GM21529 (cell line): ENCODE measurements at regions not wholly inside any gene's neighbourhood (a gene's known extent, or its start where the extent isn't known, plus 50 kb on each side); places are given as distances from the start of the nearest gene placed in this dataset.

Experiments
- ATAC-seq: cut with Tn5 transposase; IDR thresholded peaks from one replicate; pipeline ENCODE4 v1.9.1; 2021; ENCODE audit not compliant: unreplicated experiment

GRCh38 chr3:193780397-193780796 lies 187.4 kb downstream of the OPA1 start:
- no peak for ATAC-seq

- ATAC-seq = no peak
Measured at GRCh38 chr3:193780810-193781478, 187.9 kb downstream of the OPA1 start.

- no peak for ATAC-seq
Measured at GRCh38 chr3:193782276-193782647, 189.3 kb downstream of the OPA1 start.

GRCh38 chr3:193782747-193783146 lies 189.7 kb downstream of the OPA1 start:
- ATAC-seq = no peak

- no peak for ATAC-seq
Measured at GRCh38 chr3:193783166-193783896, 190.3 kb downstream of the OPA1 start.

- no peak for ATAC-seq
Measured at GRCh38 chr3:193784822-193785221, 191.8 kb downstream of the OPA1 start.

GRCh38 chr3:193787496-193787870 lies 194.5 kb downstream of the OPA1 start:
- no peak for ATAC-seq

- peak; percentile 71 for ATAC-seq
Measured at GRCh38 chr3:193788189-193788991, 195.4 kb downstream of the OPA1 start.

GRCh38 chr3:193789455-193789854 lies 196.4 kb downstream of the OPA1 start:
- ATAC-seq = no peak

GRCh38 chr3:193790086-193790990 lies 197.3 kb downstream of the OPA1 start:
- ATAC-seq = no peak

GRCh38 chr3:193791041-193792032 lies 198.3 kb downstream of the OPA1 start:
- ATAC-seq = no peak

- ATAC-seq = no peak
Measured at GRCh38 chr3:193793123-193793522, 200.1 kb downstream of the OPA1 start.

- ATAC-seq = no peak
Measured at GRCh38 chr3:193794002-193794881, 201.2 kb downstream of the OPA1 start.

- ATAC-seq = no peak
Measured at GRCh38 chr3:193795062-193795690, 202.2 kb downstream of the OPA1 start.

GRCh38 chr3:193796089-193796488 lies 203.1 kb downstream of the OPA1 start:
- no peak for ATAC-seq

- ATAC-seq = no peak
Measured at GRCh38 chr3:193797566-193797965, 204.6 kb downstream of the OPA1 start.

- ATAC-seq = no peak
Measured at GRCh38 chr3:193798051-193798450, 205.0 kb downstream of the OPA1 start.
